Activated effector memory CD4-positive, alpha-beta T cell treated with anti-CD3 and anti-CD28 coated beads, Interleukin-2, amount 50 U/mL, for 16 hours (primary cell): ENCODE measurements at regions not wholly inside any gene's neighbourhood (a gene's known extent, or its start where the extent isn't known, plus 50 kb on each side); places are given as distances from the start of the nearest gene placed in this dataset.

Experiments
- DNase-seq: peaks from one replicate; pipeline ENCODE4 v3.0.0-alpha.2; 2020

- no peak for DNase-seq
These were observed 70.1 kb upstream of the COL1A2 start for GRCh38 chr7:94324380-94325121.

GRCh38 chr7:94325122-94325475 lies 69.6 kb upstream of the COL1A2 start:
- no peak for DNase-seq

GRCh38 chr7:94330269-94331020 lies 64.2 kb upstream of the COL1A2 start:
- DNase-seq = no peak

- no peak for DNase-seq
These were observed 62.1 kb upstream of the COL1A2 start for GRCh38 chr7:94332571-94332970.

GRCh38 chr7:94333810-94334209 lies 60.9 kb upstream of the COL1A2 start:
- no peak for DNase-seq

- no peak for DNase-seq
These were observed 59.1 kb upstream of the COL1A2 start for GRCh38 chr7:94335586-94335985.

GRCh38 chr7:94336009-94336408 lies 58.7 kb upstream of the COL1A2 start:
- no peak for DNase-seq

GRCh38 chr7:94338921-94339371 lies 55.7 kb upstream of the COL1A2 start:
- no peak for DNase-seq

GRCh38 chr7:94344826-94345225 lies 49.9 kb upstream of the COL1A2 start:
- no peak for DNase-seq
